ENCODE measurements at regions not wholly inside any gene's neighbourhood (a gene's known extent, or its start where the extent isn't known, plus 50 kb on each side); places are given as distances from the start of the nearest gene placed in this dataset.

GRCh38 chr3:178397836-178398235 is 138.4 kb upstream of the KCNMB2 start:
- no peak for TF ChIP-seq POLR2AphosphoS5 (IDR thresholded peaks at IDR 0.05)
- TF ChIP-seq CTCF (IDR thresholded peaks at IDR 0.05): no peak
- TF ChIP-seq POLR2A (IDR thresholded peaks at IDR 0.05): no peak
- TF ChIP-seq EP300 (IDR thresholded peaks at IDR 0.05): no peak
